PC-9 (cell line): ENCODE measurements at regions not wholly inside any gene's neighbourhood (a gene's known extent, or its start where the extent isn't known, plus 50 kb on each side); places are given as distances from the start of the nearest gene placed in this dataset.

ENCODE experiments used
- BruUV-seq: library from RNA; stranded (reverse); fragments of 400-500 nt; replicated peaks from 2 replicates; lab custom pipeline; 2021; lab: Mats Ljungman, UMichigan
- CTCF ChIA-PET: fragments of 300-600 bp; sonication (Branson Sonifier 250); formaldehyde crosslinking; loops from one replicate; lab custom pipeline; 2022; ENCODE audit warnings: antibody characterized with exemption; lab: Charles Lee
- POLR2A ChIA-PET: fragments of 300-600 bp; sonication (Branson Sonifier 250); formaldehyde crosslinking; loops from one replicate; lab custom pipeline; 2022; ENCODE audit warnings: antibody characterized with exemption; ENCODE audit not compliant: unreplicated experiment; lab: Charles Lee
- DNase-seq, 2 experiments: peaks; one replicate each; pipeline versions ENCODE4 v3.0.0 to v3.0.0-alpha.2; 2015 to 2022; ENCODE audit warnings: mixed read lengths in 1 of 2
- H2AFZ ChIP-seq: fragments of 200-600 bp; sonication (generic); 2 replicates; pipeline ENCODE4 v1.8.1; 2017; ENCODE audit warnings: antibody characterized with exemption
- H3F3A ChIP-seq: fragments of 200-600 bp; sonication (generic); 2 replicates; pipeline ENCODE4 v1.8.1; 2017; ENCODE audit warnings: antibody characterized with exemption, mild to moderate bottlenecking, low read depth; ENCODE audit not compliant: insufficient read depth
- H3K27ac ChIP-seq: fragments of 200-600 bp; sonication (generic); 2 replicates; pipeline ENCODE4 v1.6.1; 2016; ENCODE audit warnings: mixed run types
- H3K27me3 ChIP-seq: fragments of 200-600 bp; sonication (generic); 2 replicates; pipeline ENCODE4 v1.6.1; 2016; ENCODE audit warnings: low read depth, mixed run types; ENCODE audit not compliant: insufficient read depth
- H3K36me3 ChIP-seq: fragments of 200-600 bp; sonication (generic); 2 replicates; pipeline ENCODE4 v1.6.1; 2016; ENCODE audit warnings: low read depth, mixed run types
- H3K4me1 ChIP-seq: fragments of 200-600 bp; sonication (generic); replicated peaks from 2 replicates; pipeline ENCODE4 v1.6.1; 2016; ENCODE audit warnings: mixed run types; ENCODE audit not compliant: insufficient read depth
- H3K4me2 ChIP-seq: fragments of 200-600 bp; sonication (generic); 2 replicates; pipeline ENCODE4 v1.6.1; 2017; ENCODE audit warnings: mixed run types
- H3K4me3 ChIP-seq: fragments of 200-600 bp; sonication (generic); 2 replicates; pipeline ENCODE4 v1.6.1; 2016; ENCODE audit warnings: mixed run types
- H3K79me2 ChIP-seq: fragments of 200-600 bp; sonication (generic); 2 replicates; pipeline ENCODE4 v1.6.1; 2017; ENCODE audit warnings: low read depth, mixed run types
- H3K9me2 ChIP-seq: fragments of 200-600 bp; sonication (generic); 2 replicates; pipeline ENCODE4 v1.8.1; 2017; ENCODE audit warnings: mild to moderate bottlenecking; ENCODE audit not compliant: insufficient read depth
- H3K9me3 ChIP-seq: fragments of 200-600 bp; sonication (generic); 2 replicates; pipeline ENCODE4 v1.8.1; 2016; ENCODE audit warnings: low read depth; ENCODE audit not compliant: insufficient read depth
- H4K20me1 ChIP-seq: fragments of 200-600 bp; sonication (generic); 2 replicates; pipeline ENCODE4 v1.8.1; 2017; ENCODE audit not compliant: insufficient read depth
- CTCF ChIP-seq: fragments of 200-600 bp; sonication (generic); conservative IDR thresholded peaks from 2 replicates; pipeline ENCODE4 v1.6.1; 2017; ENCODE audit warnings: mixed run types, antibody characterized with exemption, mild to moderate bottlenecking, moderate library complexity
- EZH2 ChIP-seq: fragments of 200-600 bp; sonication (generic); IDR thresholded peaks from 2 replicates; pipeline ENCODE4 v1.8.0; 2017; ENCODE audit warnings: antibody characterized with exemption, low read depth
- intact Hi-C: fragments of 100-400 bp; cut with micrococcal nuclease; formaldehyde crosslinking; loops from one replicate; pipeline ENCODE4 v1.10.0; 2022; ENCODE audit not compliant: unreplicated experiment

DNA sequence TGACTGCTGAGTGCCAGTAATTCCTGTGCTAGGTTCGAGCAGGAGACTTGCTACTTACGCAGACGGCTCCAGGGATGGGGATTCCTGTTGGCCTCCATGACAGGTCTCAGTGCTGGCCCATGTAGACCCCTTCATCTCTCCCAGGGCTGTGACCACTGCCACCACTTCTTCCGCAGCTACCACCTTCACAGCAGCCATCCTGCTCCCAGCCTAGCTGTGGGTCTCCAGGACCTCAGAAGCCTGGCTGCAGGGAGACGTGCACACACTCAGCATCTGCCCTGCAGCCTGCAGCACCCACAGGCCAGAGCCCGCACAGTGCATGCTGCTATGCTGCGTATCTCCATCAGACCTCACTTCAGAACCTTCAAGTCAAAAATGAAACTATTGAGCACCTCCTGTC, 1503.9 kb downstream of the BRD1 start:
- H3K27ac ChIP-seq: no peak overlapping the region
- no peaks in the 10 kb centered on the region for H4K20me1 ChIP-seq
- H3K36me3 ChIP-seq: no peaks in the 10 kb centered on the region
- intact Hi-C loops: no loop called here
- no peak overlapping the region for H3K4me2 ChIP-seq
- BruUV-seq: no TSS peak
- H3K4me1 ChIP-seq: no peaks in the 10 kb centered on the region
- no peaks in the 10 kb centered on the region for H3F3A ChIP-seq
- ChIA-PET POLR2A (no interaction called here), CTCF (no interaction called here)
- H3K4me3 ChIP-seq: no peak overlapping the region
- no peak for DNase-seq
- no peak overlapping the region for H2AFZ ChIP-seq
- 0 out of 2 replicates have a peak, but pooled peaks cover 3% of the 10 kb centered on the region for H3K9me2 ChIP-seq
- no peaks in the 10 kb centered on the region for H3K79me2 ChIP-seq
- peaks cover 99% of the 10 kb centered on the region for H3K27me3 ChIP-seq
- no peak for TF ChIP-seq EZH2
- TF ChIP-seq CTCF: no peak
- no peaks in the 10 kb centered on the region for H3K9me3 ChIP-seq

DNA sequence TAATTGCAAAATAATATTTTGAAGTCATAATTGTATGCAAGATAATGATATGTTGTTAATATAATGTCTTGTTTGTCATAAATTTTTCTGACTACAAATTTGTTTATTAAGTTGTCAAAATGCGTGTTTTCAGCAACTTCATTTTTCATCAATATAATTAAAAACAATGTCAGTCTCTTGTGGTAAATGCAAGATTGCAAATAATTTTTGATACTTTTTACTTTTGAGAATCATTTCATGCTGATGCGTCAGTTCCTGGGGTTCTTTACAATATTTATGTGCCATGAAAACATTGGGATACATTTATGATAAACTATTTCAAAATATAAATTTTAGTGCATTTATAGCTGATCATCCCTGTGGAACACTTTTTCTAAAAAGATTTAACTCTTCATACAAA, 1504.8 kb downstream of the BRD1 start:
- ChIA-PET CTCF (no interaction called here), POLR2A (no interaction called here)
- Histone ChIP-seq H3K36me3 (no peaks in the 10 kb centered on the region), H4K20me1 (no peaks in the 10 kb centered on the region), H3K4me1 (no peaks in the 10 kb centered on the region), H3K27ac (no peak overlapping the region), H3K79me2 (no peaks in the 10 kb centered on the region), H3K4me3 (no peak overlapping the region), H3K4me2 (no peak overlapping the region), H3K27me3 (peaks cover 98% of the 10 kb centered on the region), H3K9me3 (no peaks in the 10 kb centered on the region), H3F3A (no peaks in the 10 kb centered on the region), H2AFZ (no peak overlapping the region), H3K9me2 (0 out of 2 replicates have a peak, but pooled peaks cover 3% of the 10 kb centered on the region)
- no TSS peak for BruUV-seq
- TF ChIP-seq EZH2 (no peak), CTCF (no peak)
- no peak for DNase-seq
- intact Hi-C loops: no loop called here

DNA sequence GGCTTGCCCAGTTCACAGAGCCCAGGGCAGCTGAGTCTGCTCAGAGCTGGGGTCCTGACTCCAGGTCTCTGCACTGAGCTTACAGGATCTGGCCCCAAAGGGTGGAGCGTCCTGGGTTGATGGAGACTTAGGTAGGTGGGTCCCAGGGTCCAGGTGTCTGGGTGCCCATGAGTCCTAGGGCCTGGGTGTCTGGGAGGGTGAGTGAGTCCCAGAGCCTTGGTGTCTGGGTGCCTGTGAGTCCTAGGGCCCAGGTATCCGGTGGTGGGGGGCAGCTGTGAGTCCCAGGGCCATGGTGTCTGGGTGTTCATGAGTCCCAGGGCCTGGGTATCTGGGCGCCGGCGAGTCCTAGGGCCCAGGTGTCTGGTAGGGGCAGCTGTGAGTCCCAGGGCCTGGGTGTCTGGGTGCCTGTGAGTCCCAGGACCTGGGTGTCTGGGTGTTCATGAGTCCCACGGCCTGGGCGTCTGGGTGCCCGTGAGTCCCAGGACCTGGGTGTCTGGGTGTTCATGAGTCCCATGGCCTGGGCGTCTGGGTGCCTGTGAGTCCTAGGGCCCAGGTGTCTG, 1505.6 kb downstream of the BRD1 start:
- no TSS peak for BruUV-seq
- 0 out of 2 replicates have a peak, but pooled peaks cover 3% of the 10 kb centered on the region for H3K9me2 ChIP-seq
- H3K4me1 ChIP-seq: no peaks in the 10 kb centered on the region
- H3K36me3 ChIP-seq: no peaks in the 10 kb centered on the region
- no peak for DNase-seq
- no peak overlapping the region for H3K27ac ChIP-seq
- intact Hi-C loops: no loop called here
- no peaks in the 10 kb centered on the region for H3K79me2 ChIP-seq
- 0 out of 2 replicates have a peak, but pooled peaks cover 3% of the 10 kb centered on the region for H4K20me1 ChIP-seq
- POLR2A ChIA-PET: no interaction called here
- H3K4me2 ChIP-seq: no peak overlapping the region
- no peak overlapping the region for H3K4me3 ChIP-seq
- peaks cover 98% of the 10 kb centered on the region for H3K27me3 ChIP-seq
- no peaks in the 10 kb centered on the region for H3K9me3 ChIP-seq
- CTCF ChIA-PET: no interaction called here
- no peak overlapping the region for H2AFZ ChIP-seq
- TF ChIP-seq CTCF: no peak
- no peaks in the 10 kb centered on the region for H3F3A ChIP-seq
